Tibial nerve (tissue), 4 donors: ENCODE measurements at regions not wholly inside any gene's neighbourhood (a gene's known extent, or its start where the extent isn't known, plus 50 kb on each side); places are given as distances from the start of the nearest gene placed in this dataset.

Source experiments
- CTCF ChIP-seq, 5 experiments: fragments of 200-600 bp in 3 of 5; fragments of 450-650 bp in 2 of 5; sonication (generic) in 3 of 5; IDR thresholded peaks; one replicate each; pipeline ENCODE4 v1.5.1; 2016 to 2019; ENCODE audit warnings: antibody characterized with exemption in 5 of 5, mild to moderate bottlenecking in 3 of 5, moderate library complexity in 2 of 5
- EP300 ChIP-seq, 2 donors: sonication (generic); formaldehyde crosslinking; IDR thresholded peaks; one replicate each; pipeline ENCODE4 v1.6.1; 2017; ENCODE audit warnings: antibody characterized with exemption in 2 of 2, mild to moderate bottlenecking in 1 of 2
- POLR2A ChIP-seq, 2 donors: fragments of 450-650 bp; IDR thresholded peaks; one replicate each; pipeline ENCODE4 v1.6.1; 2017; ENCODE audit warnings: antibody characterized with exemption in 2 of 2, mild to moderate bottlenecking in 2 of 2, moderate library complexity in 2 of 2

- TF ChIP-seq CTCF (IDR thresholded peaks at IDR 0.05) = no peak
- TF ChIP-seq POLR2A (IDR thresholded peaks at IDR 0.05) = no peak
- no peak for TF ChIP-seq EP300 (IDR thresholded peaks at IDR 0.05)
Measured at GRCh38 chr18:56030060-56030459, 442.1 kb upstream of the TCF4 start.
